ENCODE measurements at regions not wholly inside any gene's neighbourhood (a gene's known extent, or its start where the extent isn't known, plus 50 kb on each side); places are given as distances from the start of the nearest gene placed in this dataset.

DNA sequence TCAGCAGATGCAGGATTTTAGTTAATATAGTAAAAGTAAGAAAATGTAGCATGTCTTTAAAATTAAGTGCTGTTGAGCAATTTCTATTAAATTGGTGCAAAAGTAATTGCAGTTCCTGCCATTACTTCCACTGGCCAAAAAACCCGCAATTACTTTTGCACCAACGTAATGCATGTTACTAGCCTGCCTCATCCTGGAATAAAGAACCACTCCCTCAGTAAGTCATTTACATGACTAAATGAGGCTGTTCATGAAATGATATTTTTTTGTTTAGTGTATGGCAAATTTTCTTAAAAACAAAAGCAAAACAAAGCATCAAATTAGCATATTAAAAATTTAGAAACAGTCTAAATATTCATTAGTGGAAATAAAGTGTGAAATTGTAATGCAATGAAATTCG is 180.4 kb downstream of the DIPK2A start:
- H3K9ac ChIP-seq (ENCODE audit: low read depth in 2 of 2, low read length in 2 of 2), result no peak overlapping the region

DNA sequence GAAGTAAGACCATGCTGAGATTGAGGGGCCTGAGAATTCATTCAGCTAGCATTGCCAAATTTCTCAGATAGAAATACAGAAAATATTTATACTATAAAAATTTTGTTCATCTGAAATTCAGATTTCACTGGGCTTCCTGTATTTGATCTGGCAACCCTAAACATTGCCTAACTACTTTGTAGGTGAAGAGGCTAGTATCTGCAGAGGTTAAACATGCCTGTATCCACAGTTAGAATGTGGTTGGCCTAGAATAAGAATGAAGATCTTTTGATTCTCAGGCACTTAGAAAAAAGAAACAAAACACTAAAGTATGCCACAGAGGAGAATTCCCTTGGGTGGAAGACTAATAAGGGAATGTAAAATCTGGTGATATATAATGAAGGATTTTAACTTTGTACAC is 189.0 kb downstream of the DIPK2A start:
- Histone ChIP-seq H3K27ac (no peak overlapping the region), H3K36me3 (no peaks in the 10 kb centered on the region), H3K9me3 (no peaks in the 10 kb centered on the region), H3K4me1 (no peaks in the 10 kb centered on the region), H3K27me3 (no peaks in the 10 kb centered on the region), H3K4me3 (no peak overlapping the region), H3K9ac (ENCODE audit: low read depth in 2 of 2, low read length in 2 of 2) (no peak overlapping the region)
- intact Hi-C loops (cut with DNase I), result no loop called here
- TF ChIP-seq, protein P1, sequence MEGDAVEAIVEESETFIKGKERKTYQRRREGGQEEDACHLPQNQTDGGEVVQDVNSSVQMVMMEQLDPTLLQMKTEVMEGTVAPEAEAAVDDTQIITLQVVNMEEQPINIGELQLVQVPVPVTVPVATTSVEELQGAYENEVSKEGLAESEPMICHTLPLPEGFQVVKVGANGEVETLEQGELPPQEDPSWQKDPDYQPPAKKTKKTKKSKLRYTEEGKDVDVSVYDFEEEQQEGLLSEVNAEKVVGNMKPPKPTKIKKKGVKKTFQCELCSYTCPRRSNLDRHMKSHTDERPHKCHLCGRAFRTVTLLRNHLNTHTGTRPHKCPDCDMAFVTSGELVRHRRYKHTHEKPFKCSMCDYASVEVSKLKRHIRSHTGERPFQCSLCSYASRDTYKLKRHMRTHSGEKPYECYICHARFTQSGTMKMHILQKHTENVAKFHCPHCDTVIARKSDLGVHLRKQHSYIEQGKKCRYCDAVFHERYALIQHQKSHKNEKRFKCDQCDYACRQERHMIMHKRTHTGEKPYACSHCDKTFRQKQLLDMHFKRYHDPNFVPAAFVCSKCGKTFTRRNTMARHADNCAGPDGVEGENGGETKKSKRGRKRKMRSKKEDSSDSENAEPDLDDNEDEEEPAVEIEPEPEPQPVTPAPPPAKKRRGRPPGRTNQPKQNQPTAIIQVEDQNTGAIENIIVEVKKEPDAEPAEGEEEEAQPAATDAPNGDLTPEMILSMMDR (IDR thresholded peaks at IDR 0.05), result no peak
- no peak for DNase-seq

More for the DNA sequence above, 180.4 kb downstream of the DIPK2A start:
- no peaks in the 10 kb centered on the region for H3K36me3 ChIP-seq
- H3K27ac ChIP-seq, result no peak overlapping the region
- no peak overlapping the region for H3K4me3 ChIP-seq
- no peak for DNase-seq
- H3K9me3 ChIP-seq, result no peaks in the 10 kb centered on the region
- no peaks in the 10 kb centered on the region for H3K4me1 ChIP-seq
- intact Hi-C loops (cut with DNase I), result no loop called here
- TF ChIP-seq, protein P1 (IDR thresholded peaks at IDR 0.05), result no peak
- no peaks in the 10 kb centered on the region for H3K27me3 ChIP-seq

DNA sequence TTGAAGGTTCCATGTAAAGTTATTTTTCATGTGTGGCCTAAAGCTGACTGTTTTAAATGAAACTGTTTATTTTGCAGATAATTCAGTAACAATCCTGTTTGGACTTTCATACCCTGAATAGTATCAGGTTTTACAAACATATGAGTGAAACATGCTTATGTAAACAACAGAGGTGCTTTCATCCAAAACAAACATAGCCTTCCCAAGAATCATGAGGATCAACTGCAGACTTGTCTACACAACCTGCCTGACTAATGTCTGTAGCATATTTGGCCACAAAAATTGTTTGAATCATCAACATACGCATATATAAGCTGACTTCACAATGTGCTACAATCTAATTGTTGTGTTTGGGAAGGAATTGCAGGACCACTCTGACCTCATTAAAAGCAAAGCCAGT is 190.4 kb downstream of the DIPK2A start:
- Histone ChIP-seq H3K9ac (ENCODE audit: low read depth in 2 of 2, low read length in 2 of 2) (no peak overlapping the region), H3K4me1 (no peaks in the 10 kb centered on the region), H3K27me3 (no peaks in the 10 kb centered on the region), H3K4me3 (no peak overlapping the region), H3K36me3 (no peaks in the 10 kb centered on the region), H3K9me3 (no peaks in the 10 kb centered on the region), H3K27ac (no peak overlapping the region)
- intact Hi-C loops (cut with DNase I), result no loop called here
- TF ChIP-seq, protein P1 (IDR thresholded peaks at IDR 0.05), result no peak
- no peak for DNase-seq

DNA sequence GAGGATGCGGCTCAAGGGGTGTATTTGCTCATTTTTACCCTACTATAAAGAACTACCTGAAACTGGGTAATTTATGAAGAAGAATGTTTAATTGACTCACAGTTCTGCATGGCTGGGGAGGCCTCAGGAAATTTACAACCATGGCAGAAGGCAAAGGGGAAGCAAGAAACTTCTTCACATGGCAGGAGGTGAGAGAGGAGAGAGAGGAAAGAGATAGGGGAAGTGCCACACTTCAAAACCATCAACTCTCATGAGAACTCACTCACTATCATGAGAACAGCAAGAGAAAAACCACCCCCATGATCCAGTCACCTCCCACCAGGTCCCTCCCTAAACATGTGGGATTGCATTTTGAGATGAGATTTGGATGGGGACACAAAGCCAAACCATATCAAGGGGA is 192.7 kb downstream of the DIPK2A start:
- Histone ChIP-seq H3K9me3 (no peaks in the 10 kb centered on the region), H3K4me3 (no peak overlapping the region), H3K27ac (no peak overlapping the region), H3K4me1 (no peaks in the 10 kb centered on the region), H3K36me3 (no peaks in the 10 kb centered on the region), H3K27me3 (no peaks in the 10 kb centered on the region), H3K9ac (ENCODE audit: low read depth in 2 of 2, low read length in 2 of 2) (no peak overlapping the region)
- no peak for DNase-seq
- TF ChIP-seq, protein P1 (IDR thresholded peaks at IDR 0.05), result no peak
- intact Hi-C loops (cut with DNase I), result no loop called here

DNA sequence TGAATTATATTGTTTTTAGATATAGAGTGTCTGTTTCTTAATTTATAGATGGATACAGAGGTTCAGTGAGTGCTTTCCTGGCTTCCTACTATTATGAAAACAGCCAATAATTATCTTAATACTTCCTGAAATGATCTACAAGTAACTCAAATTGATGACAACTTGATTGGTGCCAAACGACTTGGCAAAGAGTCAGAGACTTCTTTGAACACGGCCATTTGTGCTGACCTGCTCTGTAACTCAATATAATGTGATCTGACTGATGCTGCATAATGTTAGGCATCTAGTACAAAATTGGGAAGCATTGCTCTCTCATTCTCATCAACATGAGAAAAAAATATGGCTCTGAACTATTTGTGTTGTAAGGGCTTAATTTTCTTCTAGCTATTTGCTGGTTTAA is 193.9 kb downstream of the DIPK2A start:
- Histone ChIP-seq H3K9me3 (no peaks in the 10 kb centered on the region), H3K4me1 (no peaks in the 10 kb centered on the region), H3K27ac (no peak overlapping the region), H3K36me3 (no peaks in the 10 kb centered on the region), H3K27me3 (no peaks in the 10 kb centered on the region), H3K9ac (ENCODE audit: low read depth in 2 of 2, low read length in 2 of 2) (no peak overlapping the region), H3K4me3 (no peak overlapping the region)
- DNase-seq, result no peak
- TF ChIP-seq, protein P1 (IDR thresholded peaks at IDR 0.05), result no peak
- intact Hi-C loops (cut with DNase I), result no loop called here

DNA sequence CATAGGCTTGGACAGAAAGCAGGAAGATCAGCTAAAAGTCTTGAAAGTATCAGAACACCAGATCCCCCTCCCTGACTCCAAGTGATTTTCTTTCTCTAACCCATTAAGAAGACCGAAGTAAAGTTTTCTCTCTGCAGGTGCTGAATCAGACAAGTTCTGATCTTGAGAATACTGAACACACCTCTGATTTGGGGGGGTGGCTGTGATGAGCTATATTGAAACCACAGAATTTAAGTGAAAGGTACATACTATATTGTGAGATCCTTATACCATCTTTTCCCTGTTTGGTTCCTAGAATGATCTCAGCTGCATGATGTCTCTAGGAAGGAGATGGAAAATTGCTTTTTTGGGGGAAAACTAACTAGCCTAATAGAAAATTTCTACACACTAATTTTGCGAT is 196.0 kb downstream of the DIPK2A start:
- H3K9ac ChIP-seq (ENCODE audit: low read depth in 2 of 2, low read length in 2 of 2), result no peak overlapping the region
- H3K27me3 ChIP-seq, result no peaks in the 10 kb centered on the region
- no peaks in the 10 kb centered on the region for H3K4me1 ChIP-seq
- intact Hi-C loops (cut with DNase I), result no loop called here
- H3K36me3 ChIP-seq, result no peaks in the 10 kb centered on the region
- TF ChIP-seq, protein P1 (IDR thresholded peaks at IDR 0.05), result no peak
- no peak overlapping the region for H3K4me3 ChIP-seq
- no peak overlapping the region for H3K27ac ChIP-seq
- H3K9me3 ChIP-seq, result no peaks in the 10 kb centered on the region
- DNase-seq, result no peak

All from colonic mucosa (tissue), 4 donors.